Liver (tissue), 3 donors: ENCODE measurements at regions not wholly inside any gene's neighbourhood (a gene's known extent, or its start where the extent isn't known, plus 50 kb on each side); places are given as distances from the start of the nearest gene placed in this dataset.

Experiments used
- ATF3 ChIP-seq: IDR thresholded peaks from 2 replicates; pipeline ENCODE4 v1.6.1; 2016; ENCODE audit warnings: antibody characterized with exemption
- CTCF ChIP-seq: fragments of 150-350 bp; IDR thresholded peaks from 2 replicates; pipeline ENCODE4 v1.5.1; 2017; ENCODE audit warnings: improper control_type of control experiment, low read depth, low read length; ENCODE audit not compliant: missing input control
- EGR1 ChIP-seq, 2 donors: IDR thresholded peaks; 2 replicates each; pipeline ENCODE4 v1.6.1; 2016 to 2018; ENCODE audit warnings: antibody characterized with exemption in 2 of 2, low read depth in 2 of 2
- GABPA ChIP-seq, 2 donors: IDR thresholded peaks in 1 of 2; conservative IDR thresholded peaks in 1 of 2; 2 replicates each; pipeline ENCODE4 v1.6.1; 2016; ENCODE audit warnings: antibody characterized with exemption in 2 of 2, mild to moderate bottlenecking in 1 of 2, moderate library complexity in 1 of 2
- JUND ChIP-seq, 2 donors: IDR thresholded peaks; 2 replicates each; pipeline ENCODE4 v1.6.1; 2016; ENCODE audit warnings: antibody characterized with exemption in 2 of 2
- MAX ChIP-seq: IDR thresholded peaks from 2 replicates; pipeline ENCODE4 v1.6.1; 2016; ENCODE audit warnings: antibody characterized with exemption
- RAD21 ChIP-seq, 2 donors: IDR thresholded peaks; 2 replicates each; pipeline ENCODE4 v1.6.1; 2016; ENCODE audit warnings: antibody characterized with exemption in 2 of 2, mild to moderate bottlenecking in 2 of 2
- REST ChIP-seq: IDR thresholded peaks from 2 replicates; pipeline ENCODE4 v1.6.1; 2016; ENCODE audit warnings: antibody characterized with exemption, mild to moderate bottlenecking
- RXRA ChIP-seq, 2 donors: IDR thresholded peaks; 2 replicates each; pipeline ENCODE4 v1.6.1; 2017 to 2018; ENCODE audit warnings: antibody characterized with exemption in 2 of 2, mild to moderate bottlenecking in 1 of 2
- SP1 ChIP-seq: IDR thresholded peaks from 2 replicates; pipeline ENCODE4 v1.6.1; 2018; ENCODE audit warnings: antibody characterized with exemption, mild to moderate bottlenecking
- TAF1 ChIP-seq: conservative IDR thresholded peaks from 2 replicates; pipeline ENCODE4 v1.6.1; 2016; ENCODE audit warnings: antibody characterized with exemption, mild to moderate bottlenecking
- YY1 ChIP-seq: IDR thresholded peaks from 2 replicates; pipeline ENCODE4 v1.6.1; 2016; ENCODE audit warnings: antibody characterized with exemption, mild to moderate bottlenecking
- ZBTB33 ChIP-seq: IDR thresholded peaks from 2 replicates; pipeline ENCODE4 v1.6.1; 2016; ENCODE audit warnings: antibody characterized with exemption
- donor health status: healthy.
- donor health status: healthy.

GRCh38 chr10:130800281-130800680 lies 511.2 kb downstream of the TCERG1L start:
- TF ChIP-seq CTCF (no peak), YY1 (no peak), MAX (no peak), SP1 (no peak), ATF3 (no peak), RAD21 (IDR thresholded peaks at IDR 0.05) (no peak), REST (no peak), GABPA (IDR thresholded peaks at IDR 0.05 in 1 of 2, conservative IDR thresholded peaks at IDR 0.05 in 1 of 2) (no peak), RXRA (IDR thresholded peaks at IDR 0.05) (no peak), TAF1 (no peak), EGR1 (IDR thresholded peaks at IDR 0.05; ENCODE audit: low read depth in 2 of 2) (no peak), JUND (IDR thresholded peaks at IDR 0.05) (no peak), ZBTB33 (no peak)
